ENCODE measurements at regions not wholly inside any gene's neighbourhood (a gene's known extent, or its start where the extent isn't known, plus 50 kb on each side); places are given as distances from the start of the nearest gene placed in this dataset.

GRCh38 chr2:57536535-57537231, 509.9 kb upstream of the VRK2 start:
- TF ChIP-seq JUND (IDR thresholded peaks at IDR 0.05; ENCODE audit: low read depth) = no peak
- no peak for DNase-seq (ENCODE audit: low read depth in 1 of 2, low spot score in 1 of 2)
- in situ Hi-C loops (cut with HindIII; ENCODE audit: low pct_unique_long_range_greater_than_20kb, low sequenced_read_pairs) = no loop called here

DNA sequence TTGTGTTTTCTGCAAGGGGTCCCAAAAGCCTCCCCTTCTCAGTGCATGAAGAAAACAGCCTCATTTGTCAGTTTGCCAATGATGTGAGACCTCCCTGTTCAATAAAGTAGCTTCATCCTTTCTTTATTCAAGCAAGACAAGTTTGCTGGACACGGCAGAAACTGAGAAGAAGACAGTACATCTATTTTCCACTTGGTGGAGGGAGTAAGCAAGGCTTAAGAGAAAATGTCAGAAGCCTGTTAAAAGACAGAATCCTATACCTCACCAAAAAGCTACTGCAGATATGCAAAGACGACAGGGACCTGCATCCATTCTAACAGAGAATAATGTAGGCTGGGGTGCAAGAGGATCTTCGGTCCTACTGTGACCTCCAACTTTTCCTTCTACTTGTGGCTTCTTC, 506.8 kb upstream of the VRK2 start:
- in situ Hi-C loops (cut with HindIII; ENCODE audit: low pct_unique_long_range_greater_than_20kb, low sequenced_read_pairs) = no loop called here
- TF ChIP-seq JUND (IDR thresholded peaks at IDR 0.05; ENCODE audit: low read depth) = no peak
- peak in 1 of 2 experiments; percentile 12 for DNase-seq (ENCODE audit: low read depth in 1 of 2, low spot score in 1 of 2)

GRCh38 chr2:57542081-57542480, 504.5 kb upstream of the VRK2 start:
- TF ChIP-seq JUND (IDR thresholded peaks at IDR 0.05; ENCODE audit: low read depth) = no peak
- in situ Hi-C loops (cut with HindIII; ENCODE audit: low pct_unique_long_range_greater_than_20kb, low sequenced_read_pairs) = no loop called here
- DNase-seq (ENCODE audit: low read depth in 1 of 2, low spot score in 1 of 2) = no peak

- in situ Hi-C loops (cut with HindIII; ENCODE audit: low pct_unique_long_range_greater_than_20kb, low sequenced_read_pairs) = no loop called here
- no peak for DNase-seq (ENCODE audit: low read depth in 1 of 2, low spot score in 1 of 2)
- TF ChIP-seq JUND (IDR thresholded peaks at IDR 0.05; ENCODE audit: low read depth) = no peak
Observed at GRCh38 chr2:57543211-57543610, 503.4 kb upstream of the VRK2 start.

GRCh38 chr2:57544624-57545023, 502.0 kb upstream of the VRK2 start:
- no peak for TF ChIP-seq JUND (IDR thresholded peaks at IDR 0.05; ENCODE audit: low read depth)
- in situ Hi-C loops (cut with HindIII; ENCODE audit: low pct_unique_long_range_greater_than_20kb, low sequenced_read_pairs) = no loop called here
- DNase-seq (ENCODE audit: low read depth in 1 of 2, low spot score in 1 of 2) = no peak

DNA sequence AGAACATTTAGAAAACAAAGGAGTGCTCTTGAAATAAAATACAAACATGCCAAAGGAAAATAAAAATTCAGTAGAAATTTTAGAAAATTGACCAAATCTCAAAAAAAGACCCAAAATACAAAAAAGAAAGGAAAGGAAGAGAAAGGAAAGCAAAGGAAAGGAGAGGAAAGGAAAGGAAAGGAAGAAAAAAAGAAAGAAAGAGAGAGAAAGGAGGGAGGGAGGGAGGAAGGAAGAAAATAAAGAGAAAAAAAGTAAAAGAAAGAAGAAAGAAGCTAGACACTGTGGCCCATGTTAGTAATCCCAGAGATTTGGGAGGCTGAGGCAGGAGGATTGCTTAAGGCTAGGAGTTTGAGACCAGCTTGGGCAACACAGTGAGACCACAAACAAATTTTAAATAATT, 500.1 kb upstream of the VRK2 start:
- no peak for TF ChIP-seq JUND (IDR thresholded peaks at IDR 0.05; ENCODE audit: low read depth)
- DNase-seq (ENCODE audit: low read depth in 1 of 2, low spot score in 1 of 2) = no peak

GRCh38 chr2:57549642-57550102, 496.9 kb upstream of the VRK2 start:
- in situ Hi-C loops (cut with HindIII; ENCODE audit: low pct_unique_long_range_greater_than_20kb, low sequenced_read_pairs) = no loop called here

More for the DNA sequence above, 500.1 kb upstream of the VRK2 start:
- in situ Hi-C loops (cut with HindIII; ENCODE audit: low pct_unique_long_range_greater_than_20kb, low sequenced_read_pairs) = no loop called here

DNA sequence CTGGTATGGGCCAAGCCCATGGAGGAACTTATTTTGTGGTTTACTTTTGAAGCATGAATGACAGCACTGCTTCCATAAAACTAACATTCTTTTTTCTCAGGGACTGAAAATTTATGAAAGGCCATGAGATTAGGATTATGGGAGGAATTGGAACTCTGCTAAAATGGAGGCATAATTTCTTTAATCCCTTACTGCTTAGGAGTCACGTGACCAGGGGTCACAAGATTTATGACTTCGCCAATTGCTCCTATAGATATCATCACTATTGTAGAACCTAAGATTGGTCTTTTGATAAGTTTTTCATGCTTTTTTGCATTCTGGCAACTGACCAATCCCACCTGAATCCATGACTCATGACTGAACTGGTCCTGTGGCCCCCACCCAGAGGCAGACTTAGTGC, 495.7 kb upstream of the VRK2 start:
- in situ Hi-C loops (cut with HindIII; ENCODE audit: low pct_unique_long_range_greater_than_20kb, low sequenced_read_pairs) = no loop called here
- no peak for TF ChIP-seq JUND (IDR thresholded peaks at IDR 0.05; ENCODE audit: low read depth)
- no peak for DNase-seq (ENCODE audit: low read depth in 1 of 2, low spot score in 1 of 2)

More at GRCh38 chr2:57549642-57550102, 496.9 kb upstream of the VRK2 start:
- TF ChIP-seq JUND (IDR thresholded peaks at IDR 0.05; ENCODE audit: low read depth) = no peak
- peak in 1 of 2 experiments; percentile 22 for DNase-seq (ENCODE audit: low read depth in 1 of 2, low spot score in 1 of 2)

DNA sequence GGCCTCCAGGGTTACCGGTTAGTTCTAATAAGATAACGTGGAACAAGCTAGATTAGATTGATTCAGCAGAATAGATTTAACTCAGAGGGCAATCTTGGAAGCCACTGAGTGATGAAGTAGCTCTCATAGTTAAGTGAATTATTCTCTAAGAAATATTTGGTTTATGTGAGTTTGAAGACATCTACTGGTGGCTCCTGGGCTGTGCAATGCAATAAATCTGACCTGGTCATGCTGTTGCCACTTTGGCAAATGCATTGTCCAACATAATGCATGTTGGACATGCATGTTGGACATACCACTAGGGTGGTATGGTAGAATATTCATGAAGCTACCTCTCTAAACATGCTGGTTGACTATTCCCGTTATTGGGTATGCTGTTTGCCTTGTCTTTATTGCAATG, 493.7 kb upstream of the VRK2 start:
- TF ChIP-seq JUND (IDR thresholded peaks at IDR 0.05; ENCODE audit: low read depth) = no peak
- in situ Hi-C loops (cut with HindIII; ENCODE audit: low pct_unique_long_range_greater_than_20kb, low sequenced_read_pairs) = no loop called here
- DNase-seq (ENCODE audit: low read depth in 1 of 2, low spot score in 1 of 2) = peak in 1 of 2 experiments; percentile 41

GRCh38 chr2:57554348-57554747, 492.3 kb upstream of the VRK2 start:
- TF ChIP-seq JUND (IDR thresholded peaks at IDR 0.05; ENCODE audit: low read depth) = no peak
- in situ Hi-C loops (cut with HindIII; ENCODE audit: low pct_unique_long_range_greater_than_20kb, low sequenced_read_pairs) = no loop called here
- DNase-seq (ENCODE audit: low read depth in 1 of 2, low spot score in 1 of 2) = no peak

DNA sequence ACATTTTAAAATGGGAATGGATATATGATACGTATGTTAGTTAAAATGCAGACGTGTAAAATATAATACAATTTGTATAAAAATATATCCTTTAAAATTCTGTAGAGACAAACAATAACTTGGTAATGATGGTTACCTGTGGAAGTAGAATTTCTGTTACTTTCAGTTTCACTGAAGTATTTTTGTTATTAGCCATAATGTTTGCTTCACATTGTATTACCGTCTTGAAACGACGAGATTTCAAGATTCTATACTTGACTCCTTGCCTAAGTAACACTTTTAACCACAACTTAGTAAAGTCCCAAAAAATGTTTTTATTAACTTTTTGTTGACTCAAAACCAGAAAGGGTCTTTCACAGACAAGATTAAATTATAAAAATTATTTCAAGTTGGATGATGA, 488.3 kb upstream of the VRK2 start:
- TF ChIP-seq JUND (IDR thresholded peaks at IDR 0.05; ENCODE audit: low read depth) = no peak
- DNase-seq (ENCODE audit: low read depth in 1 of 2, low spot score in 1 of 2) = no peak
- in situ Hi-C loops (cut with HindIII; ENCODE audit: low pct_unique_long_range_greater_than_20kb, low sequenced_read_pairs) = no loop called here

GRCh38 chr2:57562495-57562894, 484.1 kb upstream of the VRK2 start:
- in situ Hi-C loops (cut with HindIII; ENCODE audit: low pct_unique_long_range_greater_than_20kb, low sequenced_read_pairs) = no loop called here
- no peak for DNase-seq (ENCODE audit: low read depth in 1 of 2, low spot score in 1 of 2)
- TF ChIP-seq JUND (IDR thresholded peaks at IDR 0.05; ENCODE audit: low read depth) = no peak

DNA sequence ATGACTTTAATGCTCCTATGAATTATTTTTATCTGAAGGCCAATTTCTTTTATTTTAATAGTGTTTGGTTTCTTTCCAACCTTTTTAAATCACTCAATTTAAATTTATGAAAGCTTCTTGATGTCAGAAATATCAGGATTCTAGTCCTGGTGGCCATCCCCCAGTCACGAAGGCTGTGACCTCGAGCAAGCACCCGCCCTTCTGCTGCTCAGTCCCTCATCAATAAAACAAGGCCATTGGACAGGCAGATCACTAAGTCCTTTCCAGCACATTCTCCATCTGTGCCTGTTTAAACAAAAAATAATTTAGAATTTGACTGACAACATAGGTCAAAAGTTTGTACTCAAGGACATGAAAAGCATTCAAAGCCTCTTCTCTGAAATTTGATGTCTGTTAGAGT, 483.6 kb upstream of the VRK2 start:
- no peak for DNase-seq (ENCODE audit: low read depth in 1 of 2, low spot score in 1 of 2)
- in situ Hi-C loops (cut with HindIII; ENCODE audit: low pct_unique_long_range_greater_than_20kb, low sequenced_read_pairs) = no loop called here
- TF ChIP-seq JUND (IDR thresholded peaks at IDR 0.05; ENCODE audit: low read depth) = no peak

GRCh38 chr2:57567245-57567644, 479.4 kb upstream of the VRK2 start:
- in situ Hi-C loops (cut with HindIII; ENCODE audit: low pct_unique_long_range_greater_than_20kb, low sequenced_read_pairs) = no loop called here
- DNase-seq (ENCODE audit: low read depth in 1 of 2, low spot score in 1 of 2) = no peak
- no peak for TF ChIP-seq JUND (IDR thresholded peaks at IDR 0.05; ENCODE audit: low read depth)

Data from T47D (cell line).